ENCODE measurements at regions not wholly inside any gene's neighbourhood (a gene's known extent, or its start where the extent isn't known, plus 50 kb on each side); places are given as distances from the start of the nearest gene placed in this dataset.

DNA sequence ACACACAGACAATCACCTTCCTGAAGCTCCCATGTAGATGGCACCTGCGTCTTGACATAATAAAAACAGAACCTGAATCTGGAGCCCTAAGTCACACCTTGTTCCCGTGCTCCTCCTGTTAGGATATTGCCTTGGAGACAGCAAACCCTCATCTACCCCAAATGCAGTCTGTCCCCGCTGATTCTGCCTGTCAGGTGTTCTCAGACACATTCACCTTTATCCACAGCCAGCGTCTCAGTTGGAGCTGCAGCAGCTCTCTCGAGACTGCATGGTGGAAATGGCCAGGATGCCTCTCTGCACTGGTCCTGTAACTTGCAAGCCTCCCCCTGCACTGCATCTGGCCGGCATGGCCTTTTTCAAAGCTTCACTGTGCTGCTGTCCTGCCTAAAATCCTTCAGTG, 218.0 kb upstream of the ZNF32 start:
- TF ChIP-seq, protein P1, sequence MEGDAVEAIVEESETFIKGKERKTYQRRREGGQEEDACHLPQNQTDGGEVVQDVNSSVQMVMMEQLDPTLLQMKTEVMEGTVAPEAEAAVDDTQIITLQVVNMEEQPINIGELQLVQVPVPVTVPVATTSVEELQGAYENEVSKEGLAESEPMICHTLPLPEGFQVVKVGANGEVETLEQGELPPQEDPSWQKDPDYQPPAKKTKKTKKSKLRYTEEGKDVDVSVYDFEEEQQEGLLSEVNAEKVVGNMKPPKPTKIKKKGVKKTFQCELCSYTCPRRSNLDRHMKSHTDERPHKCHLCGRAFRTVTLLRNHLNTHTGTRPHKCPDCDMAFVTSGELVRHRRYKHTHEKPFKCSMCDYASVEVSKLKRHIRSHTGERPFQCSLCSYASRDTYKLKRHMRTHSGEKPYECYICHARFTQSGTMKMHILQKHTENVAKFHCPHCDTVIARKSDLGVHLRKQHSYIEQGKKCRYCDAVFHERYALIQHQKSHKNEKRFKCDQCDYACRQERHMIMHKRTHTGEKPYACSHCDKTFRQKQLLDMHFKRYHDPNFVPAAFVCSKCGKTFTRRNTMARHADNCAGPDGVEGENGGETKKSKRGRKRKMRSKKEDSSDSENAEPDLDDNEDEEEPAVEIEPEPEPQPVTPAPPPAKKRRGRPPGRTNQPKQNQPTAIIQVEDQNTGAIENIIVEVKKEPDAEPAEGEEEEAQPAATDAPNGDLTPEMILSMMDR (IDR thresholded peaks at IDR 0.05 in 8 of 11, conservative IDR thresholded peaks at IDR 0.05 in 3 of 11): no peak
- no peak for TF ChIP-seq POLR2AphosphoS5 (IDR thresholded peaks at IDR 0.05)
